Astrocyte (in vitro differentiated cells and primary cell): ENCODE measurements at regions not wholly inside any gene's neighbourhood (a gene's known extent, or its start where the extent isn't known, plus 50 kb on each side); places are given as distances from the start of the nearest gene placed in this dataset.

Experiments used
- EZH2 ChIP-seq: IDR thresholded peaks from 2 replicates; pipeline ENCODE4 v1.6.1; 2012; ENCODE audit warnings: mild to moderate bottlenecking, low read length, inconsistent platforms; ENCODE audit not compliant: insufficient read depth
- TF ChIP-seq, protein P1 (sequence below): IDR thresholded peaks from 2 replicates; pipeline ENCODE4 v1.5.1; 2011; ENCODE audit warnings: low read depth, mild to moderate bottlenecking, inconsistent platforms, low read length, moderate library complexity; ENCODE audit not compliant: insufficient read depth

- TF ChIP-seq, protein P1, sequence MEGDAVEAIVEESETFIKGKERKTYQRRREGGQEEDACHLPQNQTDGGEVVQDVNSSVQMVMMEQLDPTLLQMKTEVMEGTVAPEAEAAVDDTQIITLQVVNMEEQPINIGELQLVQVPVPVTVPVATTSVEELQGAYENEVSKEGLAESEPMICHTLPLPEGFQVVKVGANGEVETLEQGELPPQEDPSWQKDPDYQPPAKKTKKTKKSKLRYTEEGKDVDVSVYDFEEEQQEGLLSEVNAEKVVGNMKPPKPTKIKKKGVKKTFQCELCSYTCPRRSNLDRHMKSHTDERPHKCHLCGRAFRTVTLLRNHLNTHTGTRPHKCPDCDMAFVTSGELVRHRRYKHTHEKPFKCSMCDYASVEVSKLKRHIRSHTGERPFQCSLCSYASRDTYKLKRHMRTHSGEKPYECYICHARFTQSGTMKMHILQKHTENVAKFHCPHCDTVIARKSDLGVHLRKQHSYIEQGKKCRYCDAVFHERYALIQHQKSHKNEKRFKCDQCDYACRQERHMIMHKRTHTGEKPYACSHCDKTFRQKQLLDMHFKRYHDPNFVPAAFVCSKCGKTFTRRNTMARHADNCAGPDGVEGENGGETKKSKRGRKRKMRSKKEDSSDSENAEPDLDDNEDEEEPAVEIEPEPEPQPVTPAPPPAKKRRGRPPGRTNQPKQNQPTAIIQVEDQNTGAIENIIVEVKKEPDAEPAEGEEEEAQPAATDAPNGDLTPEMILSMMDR: no peak
- no peak for TF ChIP-seq EZH2
These were observed 93.5 kb downstream of the GRIN2B start for GRCh38 chr12:13887779-13888388.
